A673 (cell line): ENCODE measurements at regions not wholly inside any gene's neighbourhood (a gene's known extent, or its start where the extent isn't known, plus 50 kb on each side); places are given as distances from the start of the nearest gene placed in this dataset.

ENCODE experiments used
- EZH2 ChIP-seq: fragments of 200-600 bp; sonication (generic); IDR thresholded peaks from 2 replicates; pipeline ENCODE4 v1.6.1; 2017; ENCODE audit warnings: borderline replicate concordance, low read depth, mild to moderate bottlenecking, mixed read lengths, antibody characterized with exemption, low read length; ENCODE audit not compliant: poor library complexity, severe bottlenecking
- TF ChIP-seq, protein P1 (sequence below): fragments of 300-800, 200-600 bp; sonication (generic); conservative IDR thresholded peaks from 2 replicates; pipeline ENCODE4 v1.5.1; 2017; ENCODE audit warnings: low read depth, mild to moderate bottlenecking, antibody characterized with exemption, low read length, moderate library complexity, mixed read lengths

DNA sequence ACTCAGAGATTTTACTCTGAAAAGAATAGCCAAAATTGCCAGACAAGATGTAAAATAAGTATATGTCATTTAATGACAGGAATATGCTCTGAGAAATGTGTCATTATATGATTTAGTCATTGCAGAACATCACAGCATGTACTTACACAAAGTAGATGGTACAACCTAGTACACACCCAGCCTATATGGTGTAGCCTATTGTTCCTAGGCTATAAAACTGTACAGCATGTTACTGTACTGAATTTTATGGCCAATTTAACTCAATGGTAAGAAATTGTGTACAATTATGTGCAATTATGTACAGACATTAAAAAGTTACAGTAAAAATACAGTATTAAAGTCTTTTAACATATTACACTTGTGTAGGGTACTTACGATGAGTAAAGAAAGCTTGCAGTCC is 311.9 kb upstream of the EPHA7 start:
- TF ChIP-seq, protein P1, sequence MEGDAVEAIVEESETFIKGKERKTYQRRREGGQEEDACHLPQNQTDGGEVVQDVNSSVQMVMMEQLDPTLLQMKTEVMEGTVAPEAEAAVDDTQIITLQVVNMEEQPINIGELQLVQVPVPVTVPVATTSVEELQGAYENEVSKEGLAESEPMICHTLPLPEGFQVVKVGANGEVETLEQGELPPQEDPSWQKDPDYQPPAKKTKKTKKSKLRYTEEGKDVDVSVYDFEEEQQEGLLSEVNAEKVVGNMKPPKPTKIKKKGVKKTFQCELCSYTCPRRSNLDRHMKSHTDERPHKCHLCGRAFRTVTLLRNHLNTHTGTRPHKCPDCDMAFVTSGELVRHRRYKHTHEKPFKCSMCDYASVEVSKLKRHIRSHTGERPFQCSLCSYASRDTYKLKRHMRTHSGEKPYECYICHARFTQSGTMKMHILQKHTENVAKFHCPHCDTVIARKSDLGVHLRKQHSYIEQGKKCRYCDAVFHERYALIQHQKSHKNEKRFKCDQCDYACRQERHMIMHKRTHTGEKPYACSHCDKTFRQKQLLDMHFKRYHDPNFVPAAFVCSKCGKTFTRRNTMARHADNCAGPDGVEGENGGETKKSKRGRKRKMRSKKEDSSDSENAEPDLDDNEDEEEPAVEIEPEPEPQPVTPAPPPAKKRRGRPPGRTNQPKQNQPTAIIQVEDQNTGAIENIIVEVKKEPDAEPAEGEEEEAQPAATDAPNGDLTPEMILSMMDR: no peak
- no peak for TF ChIP-seq EZH2
